HG03439 (cell line): ENCODE measurements at regions not wholly inside any gene's neighbourhood (a gene's known extent, or its start where the extent isn't known, plus 50 kb on each side); places are given as distances from the start of the nearest gene placed in this dataset.

Experiments used
- ATAC-seq: cut with Tn5 transposase; IDR thresholded peaks from one replicate; pipeline ENCODE4 v1.9.1; 2021; ENCODE audit warnings: mild to moderate bottlenecking, moderate library complexity; ENCODE audit not compliant: unreplicated experiment

DNA sequence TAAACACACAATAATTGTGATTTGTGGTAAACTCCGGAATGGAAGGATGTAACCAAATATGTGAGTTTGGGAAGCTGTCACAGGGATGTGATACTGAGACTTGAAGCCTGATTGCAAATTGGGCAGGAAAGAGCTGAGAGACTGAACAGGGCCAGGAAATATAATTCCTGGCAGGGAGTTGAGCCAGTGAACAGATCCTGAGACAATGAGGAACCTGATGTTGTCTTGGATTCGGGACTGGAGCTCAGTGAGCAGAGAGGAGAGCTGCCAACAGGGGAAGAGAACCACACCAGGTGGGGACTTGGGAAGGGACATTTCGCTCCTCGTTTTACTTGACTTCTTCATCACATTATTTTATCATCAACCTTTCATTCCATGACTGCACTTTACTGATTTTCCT lies 386.0 kb downstream of the TLL1 start:
- ATAC-seq, result no peak

DNA sequence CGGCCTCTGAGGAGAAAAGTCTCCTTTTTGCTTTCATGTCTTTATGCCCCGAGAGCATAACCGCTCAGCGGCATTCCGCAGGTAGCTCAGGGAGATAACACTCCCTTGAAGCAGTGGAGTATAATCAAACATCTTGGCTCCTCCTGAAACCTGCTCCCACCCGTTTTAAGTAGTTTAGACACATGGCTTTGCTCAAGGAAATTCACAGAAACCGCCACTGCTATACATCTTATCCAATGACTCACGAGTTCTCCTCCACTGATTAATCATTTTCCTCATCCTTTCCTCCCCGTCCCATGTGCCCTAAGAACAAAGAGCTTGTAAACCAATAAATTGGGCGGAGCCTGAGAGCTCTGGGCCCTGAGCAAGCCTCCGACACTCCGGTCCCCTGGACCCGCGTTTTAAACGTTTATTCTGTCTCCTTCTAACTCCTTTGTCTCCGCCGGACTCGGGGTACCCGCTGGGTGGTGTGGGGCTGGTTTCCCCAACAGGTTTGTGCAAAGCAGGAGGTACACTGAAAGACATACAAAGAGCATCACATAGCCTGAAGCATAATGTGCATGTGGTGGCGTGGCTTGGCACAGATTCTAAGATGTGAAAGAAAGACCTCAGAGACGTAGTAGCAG lies 401.2 kb downstream of the TLL1 start:
- ATAC-seq, result no peak

DNA sequence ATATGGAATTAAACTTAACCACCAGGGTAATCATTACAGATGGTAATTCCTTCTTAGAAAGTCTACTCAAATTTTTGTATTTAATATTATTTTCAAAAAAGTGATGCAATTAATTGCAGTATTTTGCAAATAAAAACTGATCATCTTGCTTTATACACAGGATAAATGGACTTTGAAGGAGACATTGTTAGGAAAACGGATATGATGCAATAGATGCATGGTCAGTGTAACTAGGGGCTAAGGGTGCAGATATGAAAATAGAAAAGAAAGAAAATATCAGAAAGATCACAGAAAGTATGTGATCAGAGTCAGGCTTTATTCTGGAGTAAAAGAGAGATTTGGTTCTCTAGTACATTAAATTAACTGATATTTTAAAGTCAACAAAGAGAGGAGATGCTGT lies 401.7 kb downstream of the TLL1 start:
- no peak for ATAC-seq

GRCh38 chr4:166277401-166277800 lies 404.4 kb downstream of the TLL1 start:
- no peak for ATAC-seq

- ATAC-seq, result no peak
These were observed 404.8 kb downstream of the TLL1 start for GRCh38 chr4:166277853-166278252.

GRCh38 chr4:166279261-166279660 lies 406.2 kb downstream of the TLL1 start:
- no peak for ATAC-seq

GRCh38 chr4:166280642-166281041 lies 407.6 kb downstream of the TLL1 start:
- no peak for ATAC-seq

DNA sequence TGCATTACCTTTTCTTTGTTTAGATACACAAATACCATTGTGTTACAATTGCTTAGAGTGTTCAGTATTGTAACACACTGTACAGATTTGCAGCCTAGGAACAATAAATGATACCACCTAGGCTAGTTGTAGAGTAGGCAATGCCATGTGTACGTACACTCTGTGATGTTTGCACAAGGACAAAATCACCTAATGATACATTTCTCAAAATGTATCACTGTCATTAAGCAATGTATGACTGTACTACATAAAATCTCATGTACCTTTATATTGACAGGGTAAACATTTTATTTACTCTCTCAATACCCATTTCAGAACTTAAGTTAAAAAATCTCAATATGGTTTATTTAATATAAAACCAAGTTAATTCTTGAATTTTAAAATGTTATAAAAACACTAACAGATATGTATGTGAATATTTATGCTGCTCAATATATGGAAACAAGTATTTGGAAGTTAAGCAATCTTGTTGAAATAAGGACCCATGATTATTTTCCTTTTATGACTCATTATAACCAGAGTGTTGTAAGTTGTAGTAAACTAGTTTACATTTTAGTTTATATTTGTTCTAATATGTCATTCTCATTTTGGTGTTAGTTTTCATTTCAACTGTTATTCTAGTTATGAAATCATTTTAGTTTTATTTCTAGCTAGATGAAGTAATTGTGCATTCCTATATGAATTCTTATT lies 409.2 kb downstream of the TLL1 start:
- no peak for ATAC-seq

GRCh38 chr4:166284221-166284620 lies 411.2 kb downstream of the TLL1 start:
- no peak for ATAC-seq

DNA sequence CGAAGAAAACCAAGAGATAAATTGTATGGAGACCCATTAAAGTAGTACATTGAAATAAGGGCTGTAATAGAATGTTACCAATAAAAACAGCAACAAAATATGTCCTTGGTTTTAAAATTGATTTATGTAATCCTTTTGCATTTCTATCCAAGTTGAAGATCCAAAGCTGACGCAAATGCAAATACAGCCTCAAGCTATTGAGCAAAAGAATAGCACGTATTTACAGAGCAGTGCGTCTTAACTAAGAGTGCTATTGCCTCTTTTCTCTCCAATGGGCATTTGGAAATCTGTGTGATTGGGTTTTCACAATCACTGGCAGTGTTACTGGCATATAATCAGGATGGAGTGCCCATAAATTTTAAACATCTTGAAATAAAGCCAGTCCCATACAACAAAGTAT lies 417.4 kb downstream of the TLL1 start:
- no peak for ATAC-seq

DNA sequence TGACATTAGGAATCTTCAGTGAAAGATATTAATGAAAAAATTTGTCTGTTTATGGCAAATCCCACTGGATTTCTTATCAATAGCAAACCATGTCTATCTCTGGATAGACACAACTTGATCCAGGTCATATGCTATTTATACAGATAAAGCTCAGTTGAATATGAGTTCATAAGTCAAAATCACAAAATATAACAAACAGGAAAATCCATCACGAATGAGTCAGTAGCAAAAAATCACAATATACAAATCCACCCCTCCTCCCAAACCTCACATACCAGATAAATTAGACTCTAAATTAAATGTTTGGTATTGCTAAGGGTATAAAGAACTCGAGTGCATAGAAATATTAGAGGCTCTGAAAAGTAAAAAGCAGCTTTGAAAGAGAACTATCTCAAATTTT lies 420.5 kb downstream of the TLL1 start:
- no peak for ATAC-seq

DNA sequence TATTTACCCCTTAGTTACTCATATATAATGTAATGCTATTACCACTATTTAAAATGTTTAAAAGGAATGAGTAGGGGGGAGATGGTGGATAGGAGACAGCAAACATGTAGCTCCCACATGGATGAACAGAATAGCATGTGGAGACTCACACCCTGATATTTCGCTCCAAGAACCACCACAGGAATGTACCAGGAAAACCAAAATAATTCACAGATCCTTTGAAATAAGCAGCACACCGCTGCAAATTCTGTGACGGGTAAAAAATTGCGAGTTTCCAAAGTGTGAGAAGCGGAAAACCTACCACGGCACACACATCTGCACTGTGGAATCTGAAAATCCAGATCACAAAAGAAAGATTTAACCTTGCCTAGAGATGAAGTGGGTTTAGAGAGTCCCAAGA lies 428.2 kb downstream of the TLL1 start:
- no peak for ATAC-seq

DNA sequence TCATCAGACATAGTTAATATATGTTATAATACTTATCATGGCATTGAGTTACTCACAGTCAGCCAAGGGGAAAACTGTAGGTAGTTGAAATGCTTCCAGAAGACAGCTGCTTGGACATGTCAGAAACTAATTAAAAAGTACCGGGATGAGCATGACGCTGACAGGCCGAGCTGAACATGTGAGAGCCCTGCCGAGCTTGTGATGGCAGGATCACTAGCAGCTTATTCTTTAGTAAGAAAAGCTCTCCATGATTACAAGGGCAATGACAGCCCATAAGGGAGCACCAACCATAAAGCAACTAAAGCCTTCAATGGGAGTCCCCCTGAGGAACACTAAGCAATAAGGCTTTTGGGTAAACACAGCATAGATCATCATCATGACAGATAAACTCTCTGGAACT lies 435.6 kb downstream of the TLL1 start:
- ATAC-seq, result no peak

DNA sequence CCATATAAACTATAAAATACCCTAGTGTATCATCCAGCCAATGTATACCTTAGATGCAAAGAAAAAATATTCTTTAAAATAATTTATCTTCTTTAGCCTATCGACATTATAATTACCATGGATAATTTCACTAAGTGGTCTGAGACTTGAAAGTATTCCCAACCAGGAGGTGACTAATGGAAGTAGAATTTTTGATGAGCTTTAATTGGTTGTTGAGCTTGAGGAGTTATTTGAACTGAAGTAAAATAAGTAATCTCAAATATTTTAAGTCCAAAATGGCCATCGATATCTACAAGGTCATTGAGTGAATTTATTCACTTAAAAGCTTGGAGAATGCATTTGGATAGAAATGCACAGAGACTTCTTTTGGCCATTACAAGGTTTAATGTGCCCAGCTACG lies 436.2 kb downstream of the TLL1 start:
- no peak for ATAC-seq

DNA sequence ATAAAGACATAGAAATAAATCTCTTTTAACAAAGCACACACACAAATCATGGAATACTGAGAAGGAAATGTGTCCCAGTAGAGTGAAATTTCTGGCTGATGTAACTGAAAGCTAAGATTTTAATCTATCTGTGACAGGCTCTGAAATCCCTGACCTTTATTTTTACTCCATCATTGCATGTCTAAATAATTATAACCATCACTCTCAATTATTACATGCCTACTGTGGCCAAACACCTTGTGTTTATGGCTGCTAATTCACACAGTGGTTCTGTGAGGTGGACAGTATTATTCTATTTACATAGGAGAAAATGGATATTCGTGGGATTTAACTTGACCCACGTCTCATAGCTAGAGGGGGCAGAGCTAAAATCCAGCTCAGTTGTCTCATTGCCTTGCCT lies 438.1 kb downstream of the TLL1 start:
- ATAC-seq, result no peak

DNA sequence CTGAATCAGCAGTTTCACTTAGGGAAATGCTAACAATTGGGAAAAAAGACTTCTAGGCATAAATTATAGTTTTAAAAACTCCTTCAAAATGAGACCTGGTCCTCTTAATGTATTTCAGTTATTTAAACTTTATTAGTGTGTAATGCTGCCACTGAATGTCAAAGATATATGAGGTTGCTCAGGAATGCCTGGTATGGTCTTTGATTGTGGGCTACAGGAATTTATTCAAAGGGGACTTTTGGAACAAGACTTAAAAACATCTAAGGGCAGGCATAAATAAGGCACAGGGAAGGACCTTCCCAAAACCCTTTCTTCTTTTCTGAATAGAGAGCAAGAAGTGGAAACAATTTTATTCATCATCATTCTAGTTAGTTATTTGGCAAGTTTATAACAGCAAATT lies 439.1 kb downstream of the TLL1 start:
- no peak for ATAC-seq

DNA sequence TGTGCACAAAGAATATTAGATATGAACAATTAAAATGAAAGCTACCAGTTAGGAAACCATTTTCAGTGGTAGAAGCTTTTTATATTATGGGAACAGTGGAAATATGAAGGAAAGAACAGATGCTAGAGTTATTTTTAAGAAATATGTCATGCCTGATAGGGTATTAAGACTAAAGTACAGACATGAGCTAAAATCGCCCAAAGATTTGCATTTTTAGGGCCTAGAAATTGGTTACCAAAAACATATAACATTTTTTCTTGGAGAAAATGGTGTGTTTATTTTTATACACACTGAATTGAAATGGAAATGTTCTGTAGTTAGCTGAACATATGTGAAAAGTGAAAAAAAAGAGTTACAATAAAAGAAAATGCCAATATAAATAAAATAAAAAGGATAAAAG lies 441.9 kb downstream of the TLL1 start:
- ATAC-seq, result no peak

- ATAC-seq, result no peak
These were observed 442.9 kb downstream of the TLL1 start for GRCh38 chr4:166315721-166316467.

GRCh38 chr4:166318810-166319525 lies 445.9 kb downstream of the TLL1 start:
- ATAC-seq, result no peak

GRCh38 chr4:166323250-166323649 lies 450.2 kb downstream of the TLL1 start:
- no peak for ATAC-seq

GRCh38 chr4:166324321-166324720 lies 451.3 kb downstream of the TLL1 start:
- ATAC-seq, result peak; percentile 64
